Suprapubic skin (tissue), 4 donors: ENCODE measurements at regions not wholly inside any gene's neighbourhood (a gene's known extent, or its start where the extent isn't known, plus 50 kb on each side); places are given as distances from the start of the nearest gene placed in this dataset.

ENCODE experiments used
- CTCF ChIP-seq, 2 donors: fragments of 200-600 bp in 1 of 2; fragments of 450-650 bp in 1 of 2; sonication (generic) in 1 of 2; IDR thresholded peaks; one replicate each; pipeline ENCODE4 v1.5.1; 2016 to 2019; ENCODE audit warnings: antibody characterized with exemption in 2 of 2, mild to moderate bottlenecking in 1 of 2, moderate library complexity in 1 of 2
- EP300 ChIP-seq: sonication (generic); formaldehyde crosslinking; IDR thresholded peaks from one replicate; pipeline ENCODE4 v1.6.1; 2017; ENCODE audit warnings: antibody characterized with exemption
- POLR2A ChIP-seq, 2 donors: fragments of 450-650 bp; IDR thresholded peaks; one replicate each; pipeline ENCODE4 v1.6.1; 2017; ENCODE audit warnings: antibody characterized with exemption in 2 of 2, mild to moderate bottlenecking in 2 of 2, moderate library complexity in 2 of 2
- POLR2AphosphoS5 ChIP-seq, 3 donors: sonication (generic); formaldehyde crosslinking; IDR thresholded peaks; one replicate each; pipeline ENCODE4 v1.6.1; 2017; ENCODE audit warnings: antibody characterized with exemption in 3 of 3

- no peak for TF ChIP-seq POLR2A (IDR thresholded peaks at IDR 0.05)
- TF ChIP-seq CTCF (IDR thresholded peaks at IDR 0.05), result no peak
- TF ChIP-seq POLR2AphosphoS5 (IDR thresholded peaks at IDR 0.05), result no peak
- no peak for TF ChIP-seq EP300
Observed at GRCh38 chrX:22758807-22759481, 240.8 kb upstream of the DDX53 start.
